ENCODE measurements at regions not wholly inside any gene's neighbourhood (a gene's known extent, or its start where the extent isn't known, plus 50 kb on each side); places are given as distances from the start of the nearest gene placed in this dataset.
"Not testable (repeated sequence)": the region's sequence is repeated elsewhere in the genome, so short reads cannot be mapped to it uniquely, and the experiment has no call there.

- TF ChIP-seq YY1 (IDR thresholded peaks at IDR 0.05; ENCODE audit: insufficient read depth, insufficient read length); ZNF274 (IDR thresholded peaks at IDR 0.05; ENCODE audit: low read depth, low read length): not testable (repeated sequence)
Observed at GRCh38 chr2:89960570-89960969, 1269.1 kb downstream of the RPIA start.

Measured in NT2/D1 (cell line).